B cell (primary cell): ENCODE measurements at regions not wholly inside any gene's neighbourhood (a gene's known extent, or its start where the extent isn't known, plus 50 kb on each side); places are given as distances from the start of the nearest gene placed in this dataset.

Source experiments
- ATAC-seq: fragments of 200-7000 bp; cut with Tn5 transposase; one replicate; pipeline ENCODE4 v1.10.0; 2021; ENCODE audit warnings: low read depth, mild to moderate bottlenecking, moderate number of reproducible peaks, moderate library complexity
- CTCF ChIA-PET: fragments of 350-600 bp; sonication (Branson Sonifier 250); formaldehyde crosslinking; loops from one replicate; lab custom pipeline; 2021; ENCODE audit warnings: antibody characterized with exemption, inconsistent platforms; lab: Charles Lee
- POLR2A ChIA-PET: fragments of 350-600 bp; sonication (Branson Sonifier 250); formaldehyde crosslinking; loops from one replicate; lab custom pipeline; 2021; ENCODE audit warnings: antibody characterized with exemption; lab: Charles Lee
- DNase-seq: peaks from one replicate; pipeline ENCODE4 v3.0.0; 2013
- H2AFZ ChIP-seq: 2 replicates; pipeline ENCODE4 v1.6.1; 2012; ENCODE audit warnings: mild to moderate bottlenecking, low read depth, low read length; ENCODE audit not compliant: insufficient read depth, poor library complexity, severe bottlenecking
- H3K27ac ChIP-seq, 2 donors: 1 replicate in 1 of 2; 2 replicates in 1 of 2; pipeline ENCODE4 v1.5.1; 2012 to 2013; ENCODE audit warnings: low read length in 2 of 2, mild to moderate bottlenecking in 2 of 2, moderate library complexity in 1 of 2
- H3K27me3 ChIP-seq, 4 experiments: fragments of 200-600 bp in 1 of 4; sonication (generic) in 1 of 4; replicated peaks in 1 of 4; 1 replicate in 2 of 4; 2 replicates in 2 of 4; pipeline versions ENCODE4 v1.6.1 to v1.7.0; 2013 to 2016; ENCODE audit warnings: low read length in 3 of 4, mild to moderate bottlenecking in 2 of 4, mixed read lengths in 1 of 4, moderate library complexity in 1 of 4; ENCODE audit not compliant: insufficient read depth in 4 of 4, control insufficient read depth in 3 of 4; ENCODE audit errors: control extremely low read depth in 1 of 4
- H3K36me3 ChIP-seq, 2 experiments: replicated peaks in 1 of 2; 1 replicate in 1 of 2; 2 replicates in 1 of 2; pipeline versions ENCODE4 v1.6.1 to v1.7.1; 2013; ENCODE audit warnings: low read length in 1 of 2; ENCODE audit not compliant: insufficient read depth in 2 of 2, control insufficient read depth in 1 of 2; ENCODE audit errors: control extremely low read depth in 1 of 2, extremely low read depth in 1 of 2
- H3K4me1 ChIP-seq, 2 donors: fragments of 200-600 bp in 1 of 2; sonication (generic) in 1 of 2; 1 replicate in 1 of 2; 2 replicates in 1 of 2; pipeline versions ENCODE4 v1.5.1 to v1.6.1; 2013 to 2017; ENCODE audit warnings: low read length in 2 of 2; ENCODE audit not compliant: control insufficient read depth in 2 of 2, insufficient read depth in 2 of 2
- H3K4me2 ChIP-seq: replicated peaks from 2 replicates; pipeline ENCODE3; 2012; ENCODE audit warnings: mild to moderate bottlenecking, low read depth, low read length; ENCODE audit not compliant: poor library complexity, severe bottlenecking
- H3K4me3 ChIP-seq, 5 experiments: fragments of 200-600 bp in 1 of 5; sonication (generic) in 1 of 5; 1 replicate in 3 of 5; 2 replicates in 2 of 5; pipeline versions ENCODE4 v1.5.1 to v1.7.0; 2011 to 2016; ENCODE audit warnings: low read length in 4 of 5, mild to moderate bottlenecking in 4 of 5, low read depth in 2 of 5, control low read depth in 1 of 5, moderate library complexity in 1 of 5; ENCODE audit not compliant: insufficient read depth in 1 of 5; ENCODE audit errors: control extremely low read depth in 1 of 5, extremely low read depth in 1 of 5
- H3K79me2 ChIP-seq: fragments of 200-600 bp; sonication (generic); one replicate; pipeline ENCODE4 v1.6.0; 2016; ENCODE audit warnings: low read length; ENCODE audit not compliant: control insufficient read depth, insufficient read depth
- H3K9ac ChIP-seq: fragments of 200-600 bp; sonication (generic); 2 replicates; pipeline ENCODE4 v1.6.1; 2017; ENCODE audit warnings: mild to moderate bottlenecking, low read length, moderate library complexity
- H3K9me3 ChIP-seq, 3 donors: one replicate each; pipeline versions ENCODE4 v1.6.1 to v1.7.1; 2013; ENCODE audit warnings: low read length in 2 of 3; ENCODE audit not compliant: control insufficient read depth in 2 of 3, insufficient read depth in 1 of 3; ENCODE audit errors: control extremely low read depth in 1 of 3
- H4K20me1 ChIP-seq: 2 replicates; pipeline ENCODE4 v1.6.0; 2012; ENCODE audit warnings: mild to moderate bottlenecking, low read length; ENCODE audit not compliant: insufficient read depth, control insufficient read depth, poor library complexity, severe bottlenecking
- H3K27ac Mint-ChIP-seq: one replicate; pipeline ENCODE4 v1.8.0; 2021; ENCODE audit warnings: mixed read lengths
- H3K27me3 Mint-ChIP-seq: one replicate; pipeline ENCODE4 v1.8.0; 2021; ENCODE audit warnings: mixed read lengths
- H3K4me1 Mint-ChIP-seq: one replicate; pipeline ENCODE4 v1.8.0; 2021; ENCODE audit warnings: mixed read lengths
- H3K4me3 Mint-ChIP-seq: one replicate; pipeline ENCODE4 v1.8.0; 2021; ENCODE audit warnings: mixed read lengths
- H3K9me3 Mint-ChIP-seq: one replicate; pipeline ENCODE4 v1.8.0; 2022; ENCODE audit warnings: mixed read lengths; ENCODE audit not compliant: insufficient read depth
- EZH2 ChIP-seq: IDR thresholded peaks from 2 replicates; pipeline ENCODE4 v1.6.1; 2012; ENCODE audit warnings: borderline replicate concordance, low read depth, mild to moderate bottlenecking, moderate library complexity, low read length; ENCODE audit not compliant: insufficient read depth, poor library complexity, severe bottlenecking
- WGBS: methylation state at CpG from one replicate; pipeline ENCODE4 v1.1.5; 2013; ENCODE audit warnings: missing lambda C conversion rate; ENCODE audit not compliant: insufficient coverage; 5-methylcytosine and 5-hydroxymethylcytosine counted together
- intact Hi-C: fragments of 100-400 bp; cut with micrococcal nuclease; formaldehyde crosslinking; loops from one replicate; pipeline ENCODE4 v1.10.0; 2022
- TF ChIP-seq, protein P1 (sequence below): fragments of 200-600 bp; IDR thresholded peaks from one replicate; pipeline ENCODE4 v1.8.0; 2022; ENCODE audit warnings: antibody characterized with exemption, mild to moderate bottlenecking

DNA sequence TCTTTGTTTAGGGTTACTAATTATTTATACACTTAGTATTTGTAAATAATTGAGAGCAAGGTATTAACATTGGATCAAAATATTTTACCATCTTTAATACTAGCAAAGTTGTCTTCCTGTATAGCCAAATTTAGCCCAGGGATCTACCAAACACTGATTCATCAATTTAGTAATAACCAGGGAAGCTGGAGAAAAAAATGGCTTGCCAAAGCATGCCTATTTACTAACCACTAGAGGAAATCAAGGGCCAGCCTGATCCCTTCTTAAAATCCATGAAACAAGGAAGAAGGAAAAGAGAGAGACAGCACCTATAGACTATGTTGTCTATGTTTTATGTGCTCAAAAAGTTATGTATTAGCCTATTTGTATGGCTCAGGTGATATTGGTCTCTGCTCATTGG is 450.3 kb upstream of the GJE1 start:
- DNase-seq (no peak), ATAC-seq (no peak)
- H3K79me2 ChIP-seq = no peaks in the 10 kb centered on the region
- no peak overlapping the region for H3K9ac ChIP-seq
- no peaks in the 10 kb centered on the region for H3K36me3 ChIP-seq
- H2AFZ ChIP-seq = no peak overlapping the region
- no peaks in the 10 kb centered on the region for H3K9me3 Mint-ChIP-seq
- CTCF ChIA-PET = no interaction called here
- H3K27ac Mint-ChIP-seq = no peak overlapping the region
- no peaks in the 10 kb centered on the region for H3K4me1 ChIP-seq
- POLR2A ChIA-PET = no interaction called here
- H3K4me3 ChIP-seq = no peak overlapping the region
- no peaks in the 10 kb centered on the region for H3K9me3 ChIP-seq
- H3K4me3 Mint-ChIP-seq = no peak overlapping the region
- H4K20me1 ChIP-seq = no peaks in the 10 kb centered on the region
- H3K27me3 ChIP-seq = no peaks in the 10 kb centered on the region
- intact Hi-C loops = no loop called here
- no peak overlapping the region for H3K4me2 ChIP-seq
- no peaks in the 10 kb centered on the region for H3K4me1 Mint-ChIP-seq
- no peak overlapping the region for H3K27ac ChIP-seq
- H3K27me3 Mint-ChIP-seq = no peaks in the 10 kb centered on the region
- TF ChIP-seq EZH2 = no peak
- TF ChIP-seq, protein P1, sequence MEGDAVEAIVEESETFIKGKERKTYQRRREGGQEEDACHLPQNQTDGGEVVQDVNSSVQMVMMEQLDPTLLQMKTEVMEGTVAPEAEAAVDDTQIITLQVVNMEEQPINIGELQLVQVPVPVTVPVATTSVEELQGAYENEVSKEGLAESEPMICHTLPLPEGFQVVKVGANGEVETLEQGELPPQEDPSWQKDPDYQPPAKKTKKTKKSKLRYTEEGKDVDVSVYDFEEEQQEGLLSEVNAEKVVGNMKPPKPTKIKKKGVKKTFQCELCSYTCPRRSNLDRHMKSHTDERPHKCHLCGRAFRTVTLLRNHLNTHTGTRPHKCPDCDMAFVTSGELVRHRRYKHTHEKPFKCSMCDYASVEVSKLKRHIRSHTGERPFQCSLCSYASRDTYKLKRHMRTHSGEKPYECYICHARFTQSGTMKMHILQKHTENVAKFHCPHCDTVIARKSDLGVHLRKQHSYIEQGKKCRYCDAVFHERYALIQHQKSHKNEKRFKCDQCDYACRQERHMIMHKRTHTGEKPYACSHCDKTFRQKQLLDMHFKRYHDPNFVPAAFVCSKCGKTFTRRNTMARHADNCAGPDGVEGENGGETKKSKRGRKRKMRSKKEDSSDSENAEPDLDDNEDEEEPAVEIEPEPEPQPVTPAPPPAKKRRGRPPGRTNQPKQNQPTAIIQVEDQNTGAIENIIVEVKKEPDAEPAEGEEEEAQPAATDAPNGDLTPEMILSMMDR = no peak

DNA sequence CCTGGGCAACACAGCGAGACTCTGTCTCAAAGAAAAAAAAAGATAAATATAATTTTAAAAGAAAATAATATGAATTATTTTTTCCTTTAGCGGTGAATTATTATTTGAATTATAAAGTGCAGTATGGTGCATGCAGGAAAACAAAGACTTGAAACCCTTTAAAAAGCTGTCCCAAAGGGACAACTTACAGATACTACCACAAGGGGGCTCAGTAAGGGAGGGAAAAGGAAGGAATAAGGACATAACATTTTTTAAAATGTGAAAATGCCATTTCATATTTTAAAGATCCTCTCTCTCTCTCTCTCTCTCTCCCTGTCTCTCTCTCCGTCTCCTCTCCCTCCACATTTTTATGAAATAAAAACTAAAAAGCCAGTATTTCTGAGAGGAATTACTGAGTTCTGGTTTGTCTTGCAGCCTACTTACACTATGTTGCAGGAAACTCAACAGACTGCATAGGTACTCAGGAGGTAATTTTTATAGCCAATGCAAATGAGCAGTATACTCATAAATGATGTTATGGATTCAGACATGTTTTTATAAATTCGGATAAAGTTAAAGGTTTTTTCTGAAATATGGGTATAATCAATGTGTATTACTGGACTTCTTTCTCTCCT is 455.0 kb upstream of the GJE1 start:
- H3K27ac ChIP-seq = no peak overlapping the region
- H3K4me3 ChIP-seq = no peak overlapping the region
- no peaks in the 10 kb centered on the region for H3K27me3 Mint-ChIP-seq
- H3K4me1 Mint-ChIP-seq = no peaks in the 10 kb centered on the region
- H3K4me1 ChIP-seq = no peaks in the 10 kb centered on the region
- no peak overlapping the region for H3K4me3 Mint-ChIP-seq
- DNase-seq = no peak
- no peaks in the 10 kb centered on the region for H3K9me3 Mint-ChIP-seq
- ATAC-seq = no peak
- CTCF ChIA-PET = no interaction called here
- H3K9me3 ChIP-seq = no peaks in the 10 kb centered on the region
- H3K27ac Mint-ChIP-seq = no peak overlapping the region
- no peak overlapping the region for H3K9ac ChIP-seq
- no CpG with 5 or more reads among the region's 4 CpGs for WGBS
- intact Hi-C loops = no loop called here
- no peaks in the 10 kb centered on the region for H4K20me1 ChIP-seq
- H3K4me2 ChIP-seq = no peak overlapping the region
- POLR2A ChIA-PET = no interaction called here
- no peaks in the 10 kb centered on the region for H3K36me3 ChIP-seq
- no peak for TF ChIP-seq EZH2
- TF ChIP-seq, protein P1 = peak; percentile 42
- H3K79me2 ChIP-seq = no peaks in the 10 kb centered on the region
- no peak overlapping the region for H2AFZ ChIP-seq
- H3K27me3 ChIP-seq = no peaks in the 10 kb centered on the region
